GM12801 (cell line): ENCODE measurements at regions not wholly inside any gene's neighbourhood (a gene's known extent, or its start where the extent isn't known, plus 50 kb on each side); places are given as distances from the start of the nearest gene placed in this dataset.

Experiments used
- CTCF ChIP-seq: IDR thresholded peaks from one replicate; pipeline ENCODE4 v1.5.1; 2011; ENCODE audit warnings: control low read depth; ENCODE audit not compliant: insufficient read length; ENCODE audit errors: extremely low read depth

GRCh38 chr2:59935005-59935404 lies 618.4 kb downstream of the BCL11A start:
- no peak for TF ChIP-seq CTCF

DNA sequence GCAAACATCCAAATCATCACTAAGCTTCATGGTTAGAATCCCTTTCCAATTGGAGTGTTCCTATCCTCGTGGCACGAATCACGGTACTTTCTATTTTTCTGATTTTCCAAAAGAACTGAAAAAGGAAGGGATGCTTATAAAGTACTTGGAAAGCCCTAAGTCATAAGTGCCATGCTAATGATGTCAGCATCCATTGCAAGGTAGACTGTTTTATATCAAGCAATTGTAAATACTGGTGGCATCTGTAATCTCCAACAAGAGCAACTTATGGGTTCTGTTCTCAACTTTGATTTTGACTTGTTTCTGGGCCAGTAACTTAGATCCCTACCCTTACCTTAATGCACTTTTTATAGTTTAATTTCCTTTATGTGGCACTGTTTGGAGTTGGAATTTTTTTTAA lies 619.5 kb downstream of the BCL11A start:
- no peak for TF ChIP-seq CTCF

DNA sequence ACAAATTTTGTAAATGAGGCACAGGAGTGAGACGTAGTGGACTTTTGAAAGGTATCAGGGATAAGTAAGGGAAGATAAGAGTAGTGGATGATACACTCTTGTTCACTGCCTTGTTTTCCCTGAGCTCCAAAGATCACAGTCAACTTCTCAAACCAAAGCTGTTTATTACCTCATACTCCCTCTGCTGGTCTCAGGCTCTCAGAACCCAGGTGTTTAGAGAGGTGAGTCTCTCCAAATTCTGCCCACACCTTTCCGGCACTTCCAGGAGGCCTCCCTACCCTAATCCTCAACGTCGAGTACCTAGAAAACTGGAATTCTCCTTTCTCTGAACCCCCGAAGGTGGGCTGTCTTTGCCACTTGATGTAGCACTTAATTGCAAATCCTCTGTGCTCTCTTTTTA lies 621.1 kb downstream of the BCL11A start:
- TF ChIP-seq CTCF: no peak

- TF ChIP-seq CTCF: no peak
Measured at GRCh38 chr2:59930430-59930829, 623.0 kb downstream of the BCL11A start.

DNA sequence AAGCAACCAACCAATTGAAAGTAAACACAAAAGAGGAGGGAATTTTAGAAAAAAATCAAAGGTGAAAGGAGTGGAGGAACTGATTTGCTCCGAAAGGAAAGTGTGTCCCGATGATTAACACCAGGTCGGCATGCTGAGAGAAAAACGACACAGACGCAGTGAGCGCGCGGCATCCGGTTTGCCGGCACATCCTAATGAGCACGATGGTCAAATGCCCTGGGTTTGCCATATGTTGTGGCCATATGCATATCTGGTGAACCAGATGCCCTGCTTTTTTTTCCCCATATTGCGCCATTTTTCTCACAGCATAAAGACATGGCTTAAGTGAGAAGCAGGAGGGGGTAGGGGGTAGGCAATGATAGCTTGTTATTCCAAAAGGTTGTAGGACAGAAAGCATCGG lies 626.7 kb downstream of the BCL11A start:
- no peak for TF ChIP-seq CTCF

DNA sequence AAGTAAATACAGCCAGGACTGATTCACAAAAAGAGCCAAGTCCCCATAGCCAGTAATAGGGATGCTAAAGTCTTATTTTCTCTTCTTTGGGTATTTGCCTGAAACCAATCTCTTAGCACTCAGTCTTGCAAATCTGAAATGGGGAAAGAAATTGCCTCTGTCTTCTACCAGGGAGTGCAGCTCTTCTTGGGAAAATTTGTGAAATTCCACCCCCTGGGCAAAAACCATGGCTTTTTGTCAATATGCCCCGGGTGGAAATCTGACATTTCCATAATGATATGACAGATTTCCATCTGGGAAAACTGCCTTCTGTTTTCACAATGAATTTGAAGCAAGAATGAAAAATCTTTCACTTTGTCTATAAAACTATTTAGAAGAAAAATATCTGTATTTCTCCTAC lies 628.1 kb downstream of the BCL11A start:
- TF ChIP-seq CTCF: no peak

GRCh38 chr2:59924346-59924745 lies 629.1 kb downstream of the BCL11A start:
- no peak for TF ChIP-seq CTCF

GRCh38 chr2:59922450-59922849 lies 631.0 kb downstream of the BCL11A start:
- no peak for TF ChIP-seq CTCF
